ENCODE measurements at regions not wholly inside any gene's neighbourhood (a gene's known extent, or its start where the extent isn't known, plus 50 kb on each side); places are given as distances from the start of the nearest gene placed in this dataset.

- TF ChIP-seq REST (IDR thresholded peaks at IDR 0.05; ENCODE audit: borderline replicate concordance), result no peak
- TF ChIP-seq CTCF (IDR thresholded peaks at IDR 0.05; ENCODE audit: poor library complexity, severe bottlenecking), result no peak
- TF ChIP-seq EP300 (conservative IDR thresholded peaks at IDR 0.05; ENCODE audit: poor library complexity, severe bottlenecking), result no peak
- no peak for TF ChIP-seq POLR2AphosphoS5 (IDR thresholded peaks at IDR 0.05)
- TF ChIP-seq MXI1 (conservative IDR thresholded peaks at IDR 0.05; ENCODE audit: poor library complexity, severe bottlenecking), result no peak
- TF ChIP-seq EZH2 (IDR thresholded peaks at IDR 0.05; ENCODE audit: borderline replicate concordance, insufficient read depth, low read length, poor library complexity, severe bottlenecking), result no peak
- no peak for TF ChIP-seq TAF1 (IDR thresholded peaks at IDR 0.05; ENCODE audit: low read depth)
- no peak for TF ChIP-seq SMC3 (conservative IDR thresholded peaks at IDR 0.05; ENCODE audit: poor library complexity)
Observed at GRCh38 chr15:68877626-68878025, 52.7 kb upstream of the SPESP1 start.

Data from neural cell (in vitro differentiated cells).